HCT116 (cell line): ENCODE measurements at regions not wholly inside any gene's neighbourhood (a gene's known extent, or its start where the extent isn't known, plus 50 kb on each side); places are given as distances from the start of the nearest gene placed in this dataset.
A peak's percentile ranks its signal among the peaks of the same experiment; 100 is the strongest.

Source experiments
- ATAC-seq: fragments of 200-7000 bp; cut with Tn5 transposase; 2 replicates; pipeline ENCODE4 v1.9.1; 2020; ENCODE audit warnings: mild to moderate bottlenecking, moderate library complexity
- BruUV-seq: library from RNA; stranded (reverse); fragments of 400-500 nt; replicated peaks from 2 replicates; lab custom pipeline; 2021; lab: Mats Ljungman, UMichigan
- CTCF ChIA-PET: fragments of 300-600 bp; sonication (Branson Sonifier 250); formaldehyde crosslinking; loops from one replicate; lab custom pipeline; 2021; ENCODE audit warnings: antibody characterized with exemption; lab: Charles Lee
- POLR2A ChIA-PET: fragments of 300-600, 350-600 bp; sonication (Branson Sonifier 250); formaldehyde crosslinking; loops from one replicate; lab custom pipeline; 2021; ENCODE audit warnings: antibody characterized with exemption; lab: Charles Lee
- RAD21 ChIA-PET, 2 experiments: fragments of 300-600 bp; sonication (Branson Sonifier 250); formaldehyde crosslinking; loops; one replicate each; lab custom pipeline; 2023; ENCODE audit warnings: low total read pairs in 2 of 2; ENCODE audit not compliant: uncharacterized antibody in 2 of 2, unreplicated experiment in 2 of 2, low non-redundant PET in 1 of 2; lab: Charles Lee
- DNase-seq: peaks from one replicate; pipeline ENCODE4 v3.0.0-alpha.2; 2010; ENCODE audit warnings: low read depth, low spot score
- H2AFZ ChIP-seq: fragments of 200-600 bp; shearing (Covaris generic), sonication (generic); 2 replicates; pipeline ENCODE4 v1.6.1; 2017; ENCODE audit warnings: low read depth, mixed run types, mixed read lengths, antibody characterized with exemption, low read length; ENCODE audit not compliant: poor library complexity, severe bottlenecking
- H3K27ac ChIP-seq: 2 replicates; pipeline ENCODE4 v1.5.1; 2012; ENCODE audit warnings: low read depth, low read length
- H3K27me3 ChIP-seq: fragments of 200-600 bp; sonication (generic); 2 replicates; pipeline ENCODE4 v1.6.1; 2016; ENCODE audit warnings: mixed run types, low read length, mixed read lengths; ENCODE audit not compliant: insufficient read depth
- H3K36me3 ChIP-seq, 2 experiments: fragments of 200-500 bp in 1 of 2; fragments of 200-600 bp in 1 of 2; sonication (Bioruptor generic) in 1 of 2; sonication (generic) in 1 of 2; 2 replicates each; pipeline versions ENCODE4 v1.5.1 to v1.6.1; 2014 to 2016; ENCODE audit warnings: low read length in 2 of 2, inconsistent platforms in 1 of 2, mixed read lengths in 1 of 2, mixed run types in 1 of 2; ENCODE audit not compliant: insufficient read depth in 2 of 2, control insufficient read depth in 1 of 2
- H3K4me1 ChIP-seq, 2 experiments: fragments of 200-600 bp in 1 of 2; sonication (generic) in 1 of 2; 2 replicates each; pipeline versions ENCODE4 v1.5.1 to v1.6.1; 2012 to 2017; ENCODE audit warnings: low read length in 2 of 2, inconsistent platforms in 1 of 2, mild to moderate bottlenecking in 1 of 2, mixed read lengths in 1 of 2, mixed run types in 1 of 2, moderate library complexity in 1 of 2; ENCODE audit not compliant: insufficient read depth in 2 of 2, control insufficient read depth in 1 of 2
- H3K4me2 ChIP-seq: fragments of 200-600 bp; sonication (generic); 2 replicates; pipeline ENCODE4 v1.6.1; 2017; ENCODE audit warnings: mixed run types, low read length, mixed read lengths
- H3K4me3 ChIP-seq, 2 experiments: fragments of 200-600 bp in 1 of 2; sonication (generic) in 1 of 2; replicated peaks in 1 of 2; 2 replicates each; pipeline ENCODE4 v1.5.1; 2011 to 2016; ENCODE audit warnings: low read length in 2 of 2, control low read depth in 1 of 2, low read depth in 1 of 2, mild to moderate bottlenecking in 1 of 2, mixed read lengths in 1 of 2, mixed run types in 1 of 2
- H3K79me2 ChIP-seq: fragments of 200-600 bp; sonication (generic); 2 replicates; pipeline ENCODE4 v1.6.1; 2017; ENCODE audit warnings: mild to moderate bottlenecking, mixed run types, low read length, moderate library complexity, mixed read lengths; ENCODE audit not compliant: insufficient read depth
- H3K9ac ChIP-seq: fragments of 200-600 bp; sonication (generic); 2 replicates; pipeline ENCODE4 v1.6.1; 2016; ENCODE audit warnings: low read length, mixed read lengths
- H3K9me2 ChIP-seq: fragments of 200-600 bp; sonication (generic), shearing (Covaris generic); 2 replicates; pipeline ENCODE4 v1.6.1; 2017; ENCODE audit warnings: mixed run types, mild to moderate bottlenecking, moderate library complexity; ENCODE audit not compliant: insufficient read depth
- H3K9me3 ChIP-seq, 2 experiments: fragments of 200-500 bp in 1 of 2; fragments of 200-600 bp in 1 of 2; sonication (Bioruptor generic) in 1 of 2; sonication (generic) in 1 of 2; 2 replicates each; pipeline ENCODE4 v1.6.1; 2014 to 2017; ENCODE audit warnings: low read length in 2 of 2, mixed read lengths in 2 of 2, inconsistent platforms in 1 of 2, low read depth in 1 of 2, mild to moderate bottlenecking in 1 of 2, mixed run types in 1 of 2, moderate library complexity in 1 of 2; ENCODE audit not compliant: control insufficient read depth in 1 of 2, insufficient read depth in 1 of 2
- H4K20me1 ChIP-seq: fragments of 200-600 bp; sonication (generic), shearing (Covaris generic); 2 replicates; pipeline ENCODE4 v1.6.1; 2017; ENCODE audit warnings: mixed run types, mild to moderate bottlenecking, moderate library complexity; ENCODE audit not compliant: insufficient read depth
- CBX3 ChIP-seq: IDR thresholded peaks from 2 replicates; pipeline ENCODE4 v1.6.1; 2012; ENCODE audit warnings: low read depth
- POLR2AphosphoS5 ChIP-seq: IDR thresholded peaks from 2 replicates; pipeline ENCODE4 v1.6.1; 2011; ENCODE audit warnings: mild to moderate bottlenecking, low read depth, low read length, moderate library complexity
- SIN3A ChIP-seq: IDR thresholded peaks from 2 replicates; pipeline ENCODE4 v1.6.1; 2012; ENCODE audit warnings: low read depth
- YY1 ChIP-seq: IDR thresholded peaks from 2 replicates; pipeline ENCODE4 v1.6.1; 2011; ENCODE audit warnings: low read length, low read depth, moderate library complexity, mild to moderate bottlenecking; ENCODE audit not compliant: insufficient replicate concordance; ENCODE audit errors: extremely low read depth
- ZFX ChIP-seq: fragments of 450-650 bp; IDR thresholded peaks from 2 replicates; pipeline ENCODE4 v1.6.1; 2017
- intact Hi-C: fragments of 100-400 bp; cut with micrococcal nuclease; formaldehyde crosslinking; loops from 2 replicates; pipeline ENCODE4 v1.10.0; 2022
- TF ChIP-seq, protein P1 (sequence below): IDR thresholded peaks from 2 replicates; pipeline ENCODE4 v1.6.1; 2012; ENCODE audit warnings: low read depth

- ChIA-PET RAD21 (interaction anchor here in 1 of 2 experiments (0.7 kb wide), 1 partner anchor 80 kb away, joined by 3 read pairs; no protein-coding TSS in a partner anchor), POLR2A (no interaction called here), CTCF (no interaction called here)
- TF ChIP-seq, protein P1, sequence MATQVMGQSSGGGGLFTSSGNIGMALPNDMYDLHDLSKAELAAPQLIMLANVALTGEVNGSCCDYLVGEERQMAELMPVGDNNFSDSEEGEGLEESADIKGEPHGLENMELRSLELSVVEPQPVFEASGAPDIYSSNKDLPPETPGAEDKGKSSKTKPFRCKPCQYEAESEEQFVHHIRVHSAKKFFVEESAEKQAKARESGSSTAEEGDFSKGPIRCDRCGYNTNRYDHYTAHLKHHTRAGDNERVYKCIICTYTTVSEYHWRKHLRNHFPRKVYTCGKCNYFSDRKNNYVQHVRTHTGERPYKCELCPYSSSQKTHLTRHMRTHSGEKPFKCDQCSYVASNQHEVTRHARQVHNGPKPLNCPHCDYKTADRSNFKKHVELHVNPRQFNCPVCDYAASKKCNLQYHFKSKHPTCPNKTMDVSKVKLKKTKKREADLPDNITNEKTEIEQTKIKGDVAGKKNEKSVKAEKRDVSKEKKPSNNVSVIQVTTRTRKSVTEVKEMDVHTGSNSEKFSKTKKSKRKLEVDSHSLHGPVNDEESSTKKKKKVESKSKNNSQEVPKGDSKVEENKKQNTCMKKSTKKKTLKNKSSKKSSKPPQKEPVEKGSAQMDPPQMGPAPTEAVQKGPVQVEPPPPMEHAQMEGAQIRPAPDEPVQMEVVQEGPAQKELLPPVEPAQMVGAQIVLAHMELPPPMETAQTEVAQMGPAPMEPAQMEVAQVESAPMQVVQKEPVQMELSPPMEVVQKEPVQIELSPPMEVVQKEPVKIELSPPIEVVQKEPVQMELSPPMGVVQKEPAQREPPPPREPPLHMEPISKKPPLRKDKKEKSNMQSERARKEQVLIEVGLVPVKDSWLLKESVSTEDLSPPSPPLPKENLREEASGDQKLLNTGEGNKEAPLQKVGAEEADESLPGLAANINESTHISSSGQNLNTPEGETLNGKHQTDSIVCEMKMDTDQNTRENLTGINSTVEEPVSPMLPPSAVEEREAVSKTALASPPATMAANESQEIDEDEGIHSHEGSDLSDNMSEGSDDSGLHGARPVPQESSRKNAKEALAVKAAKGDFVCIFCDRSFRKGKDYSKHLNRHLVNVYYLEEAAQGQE = no peak
- TF ChIP-seq CBX3 = no peak
- no peak for TF ChIP-seq POLR2AphosphoS5
- no peak for TF ChIP-seq ZFX
- no peak for TF ChIP-seq SIN3A
- no peak for TF ChIP-seq YY1
- DNase-seq = no peak
- Histone ChIP-seq H2AFZ (no peak overlapping the region), H4K20me1 (no peaks in the 10 kb centered on the region), H3K4me1 (peaks cover 6 to 34% of the 10 kb centered on the region in 2 experiments; a peak in 3 of 4 replicates), H3K27ac (no peak overlapping the region), H3K4me3 (no peak overlapping the region), H3K79me2 (no peaks in the 10 kb centered on the region), H3K9ac (no peak overlapping the region), H3K9me3 (no peaks in the 10 kb centered on the region), H3K36me3 (no peaks in the 10 kb centered on the region), H3K4me2 (peak overlapping the region; percentile 1; the same call in 1 of the 2 replicates), H3K9me2 (no peaks in the 10 kb centered on the region), H3K27me3 (no peaks in the 10 kb centered on the region)
- ATAC-seq = no peak
- intact Hi-C loops = no loop called here
- BruUV-seq = no TSS peak
Observed at GRCh38 chr1:94701796-94702441, 118.2 kb upstream of the SLC44A3 start.
